Non-pigmented ciliary epithelial cell (primary cell): ENCODE measurements at regions not wholly inside any gene's neighbourhood (a gene's known extent, or its start where the extent isn't known, plus 50 kb on each side); places are given as distances from the start of the nearest gene placed in this dataset.
"Not testable (repeated sequence)": the region's sequence is repeated elsewhere in the genome, so short reads cannot be mapped to it uniquely, and the experiment has no call there.

Experiments
- DNase-seq: peaks from one replicate; pipeline ENCODE4 v3.0.0-alpha.2; 2010; ENCODE audit warnings: low read depth

DNA sequence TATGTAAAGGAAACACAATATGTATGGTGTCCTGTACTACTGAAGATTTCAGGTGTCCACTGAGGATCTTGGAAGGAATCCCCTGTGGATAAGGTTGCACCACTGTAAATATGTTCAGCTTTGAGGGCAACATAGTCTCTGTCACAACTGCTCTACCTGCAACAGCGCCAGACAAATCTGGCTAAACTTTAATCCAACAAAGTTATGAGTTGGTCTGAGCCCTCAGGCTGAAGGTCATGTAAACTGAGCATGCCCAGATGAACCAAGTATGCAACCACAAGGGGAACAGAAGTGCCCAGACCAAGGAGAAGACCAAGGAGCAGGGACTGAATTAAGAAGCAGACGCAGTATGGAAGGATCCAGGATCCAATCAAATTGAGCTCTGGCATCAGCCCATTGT is 135.0 kb upstream of the ZNF658 start:
- DNase-seq = not testable (repeated sequence)

DNA sequence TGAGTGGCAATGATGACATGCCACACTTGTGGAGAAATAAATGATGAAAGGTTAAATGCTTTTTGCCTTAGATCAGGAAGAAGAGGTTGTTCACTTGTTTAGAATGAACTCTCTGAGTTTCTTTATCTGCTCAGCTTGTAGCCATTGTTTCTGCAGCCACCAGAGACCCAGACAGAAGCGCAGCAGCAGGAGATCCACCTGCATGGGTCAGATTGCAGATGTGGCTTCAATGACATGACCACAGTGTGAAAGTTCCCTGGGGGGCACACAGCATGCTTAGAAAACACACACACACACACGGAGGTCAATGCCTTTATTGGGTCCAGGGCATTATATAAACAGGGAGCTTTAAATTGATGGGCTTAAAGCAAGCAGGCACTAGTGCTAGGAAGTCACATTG is 129.0 kb upstream of the ZNF658 start:
- DNase-seq = not testable (repeated sequence)

DNA sequence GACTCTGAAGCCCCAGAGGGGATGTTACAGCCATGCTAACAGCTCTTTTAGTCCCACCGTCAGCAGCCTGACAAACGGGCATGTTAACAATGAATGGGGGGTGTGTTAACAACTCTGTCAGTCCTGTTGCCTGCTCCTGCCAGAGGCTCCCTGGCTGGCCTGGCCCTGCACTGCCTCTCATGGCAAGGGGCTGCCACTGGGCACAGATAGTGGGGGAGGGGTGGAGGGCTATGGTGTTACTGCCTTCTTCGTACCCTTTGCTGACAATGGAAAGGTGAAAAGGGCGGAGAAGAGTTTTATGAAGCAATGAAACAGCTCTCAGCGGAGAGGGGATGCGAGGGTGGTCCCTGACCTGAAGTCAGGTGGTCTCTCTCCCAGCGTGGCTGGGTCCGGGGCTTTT is 125.9 kb upstream of the ZNF658 start:
- DNase-seq = not testable (repeated sequence)

DNA sequence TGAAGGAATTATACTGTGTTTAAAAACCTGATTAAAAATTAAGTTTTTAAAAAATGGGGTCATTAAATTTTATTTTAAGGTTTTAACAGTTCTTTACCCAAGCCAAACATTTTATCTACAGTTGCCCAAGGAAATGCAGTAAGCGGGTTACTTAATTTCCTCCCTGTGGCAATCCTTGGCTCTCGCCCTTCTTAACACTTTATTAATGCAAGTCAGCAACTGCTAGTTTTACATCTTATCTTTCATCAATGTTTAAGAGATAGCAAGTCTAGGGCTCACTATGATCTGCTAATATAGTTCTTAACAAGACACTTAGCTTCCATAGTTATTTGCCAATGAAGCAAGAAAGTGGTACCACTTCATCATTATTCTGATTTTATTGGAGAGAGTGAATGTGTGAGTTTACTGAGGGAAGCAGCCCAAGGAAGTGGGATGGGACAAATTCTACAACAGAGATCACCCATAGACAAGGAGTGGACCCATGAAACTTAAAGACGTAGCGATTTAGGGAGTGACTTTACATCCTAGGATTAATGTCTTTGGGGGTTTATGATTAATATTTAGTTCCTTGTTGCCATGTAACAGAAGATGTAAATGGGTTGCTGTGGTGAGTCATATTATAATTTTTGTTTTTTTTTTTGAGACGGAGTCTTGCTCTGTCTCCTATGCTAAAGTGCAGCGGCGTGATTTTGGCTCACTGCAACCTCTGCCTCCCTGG is 120.4 kb upstream of the ZNF658 start:
- DNase-seq = not testable (repeated sequence)

DNA sequence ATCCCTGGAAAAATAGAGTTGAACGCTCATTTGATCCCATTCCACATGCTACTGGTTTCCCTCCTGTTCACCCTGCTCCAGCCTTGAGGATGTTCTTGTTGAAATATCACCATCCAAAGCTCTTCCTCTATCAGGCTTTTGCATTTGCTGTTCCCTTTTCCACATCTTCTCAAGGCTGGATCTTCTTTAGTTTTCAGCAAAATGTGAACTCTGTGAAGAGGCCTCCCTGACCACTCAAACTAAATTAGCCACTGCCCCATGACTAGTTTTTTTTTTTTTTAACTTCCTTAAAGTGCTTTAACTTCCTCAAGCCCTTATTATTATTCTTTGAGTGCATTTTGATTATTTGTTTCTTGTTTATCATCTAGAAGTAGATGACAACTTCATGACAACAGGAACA is 119.3 kb upstream of the ZNF658 start:
- DNase-seq = not testable (repeated sequence)

DNA sequence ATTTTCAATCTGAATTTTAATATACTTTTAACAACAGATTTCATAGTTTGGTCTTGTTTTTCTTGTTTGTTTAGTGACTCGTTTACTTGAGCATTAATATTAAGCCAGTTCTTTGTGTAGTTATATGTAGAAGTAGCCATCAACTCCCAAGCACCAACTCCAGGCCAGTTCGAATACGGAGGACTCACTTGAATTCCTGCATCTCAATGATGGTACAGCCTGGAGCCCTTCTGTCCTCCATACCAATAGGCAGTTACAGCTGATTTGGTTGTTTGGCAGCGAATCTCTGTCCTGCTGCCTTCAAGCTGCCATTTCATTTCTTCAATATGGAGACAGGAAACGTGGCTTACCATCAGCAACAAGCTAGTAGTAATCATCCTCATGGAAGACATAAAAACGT is 118.5 kb upstream of the ZNF658 start:
- not testable (repeated sequence) for DNase-seq

DNA sequence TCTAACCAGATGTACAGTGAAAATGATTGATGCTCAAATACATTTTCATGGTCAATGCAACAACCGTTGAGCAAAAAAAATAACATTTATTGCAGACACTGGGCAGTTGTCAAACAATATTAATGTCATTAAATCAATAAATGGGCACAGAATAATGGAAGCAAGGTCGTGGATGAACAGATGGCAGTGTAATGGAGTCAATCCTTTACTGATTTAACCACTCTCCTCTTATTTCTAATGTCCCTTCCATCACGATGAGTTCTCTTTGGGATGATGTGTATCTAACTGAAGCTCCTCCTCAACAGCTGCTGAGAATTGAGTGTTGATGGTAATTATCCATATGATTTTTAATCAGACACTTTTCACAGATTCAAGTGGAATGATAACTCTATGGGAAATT is 114.9 kb upstream of the ZNF658 start:
- DNase-seq = not testable (repeated sequence)

DNA sequence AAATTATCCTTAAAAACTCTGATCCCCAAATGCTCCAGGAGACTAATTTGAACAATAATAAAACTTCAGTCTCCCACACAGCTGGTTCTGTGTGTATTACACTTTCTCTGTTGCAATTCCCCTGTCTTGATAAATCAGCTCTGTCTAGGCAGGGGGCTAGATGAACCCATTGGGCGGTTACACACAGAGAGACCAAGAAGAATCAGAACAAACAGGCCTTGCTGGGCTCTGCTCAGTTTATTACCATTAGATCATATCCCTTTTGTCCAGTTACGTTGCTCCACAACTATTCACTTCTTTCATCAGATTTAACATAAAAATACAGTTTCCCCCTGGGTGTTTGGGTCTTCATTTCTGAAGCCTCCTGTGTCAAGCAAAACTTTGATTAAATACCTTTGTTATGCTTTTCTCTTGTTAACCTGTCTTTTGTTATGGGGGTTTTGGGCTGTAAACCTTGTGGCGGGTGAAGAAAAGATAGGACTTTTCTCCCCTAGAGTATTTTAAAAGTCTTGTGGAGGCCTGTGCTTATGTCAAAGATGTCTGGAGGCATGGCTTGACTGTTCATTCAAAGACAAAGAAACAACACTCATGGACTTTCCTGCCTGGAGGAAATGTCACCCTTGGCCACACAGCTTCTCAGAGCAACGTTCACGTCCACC is 109.3 kb upstream of the ZNF658 start:
- DNase-seq = not testable (repeated sequence)

DNA sequence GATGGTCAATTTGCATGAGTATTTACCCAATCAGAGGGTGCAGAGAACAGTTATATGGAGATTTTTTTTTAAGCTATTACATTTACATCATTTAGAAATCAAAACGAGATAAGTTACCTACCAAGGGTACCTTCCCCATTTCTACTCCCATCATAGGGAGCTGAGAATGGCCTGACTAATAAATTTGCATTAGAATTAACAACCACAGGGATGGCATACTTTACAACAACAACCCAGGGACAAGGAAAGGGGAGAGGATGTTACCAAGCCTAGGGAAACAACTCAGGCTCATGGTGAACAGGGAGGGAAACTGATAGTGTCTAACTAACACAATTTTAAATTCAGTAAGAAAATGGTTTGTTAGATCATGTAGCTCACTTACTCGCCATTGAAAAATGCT is 105.8 kb upstream of the ZNF658 start:
- DNase-seq = not testable (repeated sequence)

DNA sequence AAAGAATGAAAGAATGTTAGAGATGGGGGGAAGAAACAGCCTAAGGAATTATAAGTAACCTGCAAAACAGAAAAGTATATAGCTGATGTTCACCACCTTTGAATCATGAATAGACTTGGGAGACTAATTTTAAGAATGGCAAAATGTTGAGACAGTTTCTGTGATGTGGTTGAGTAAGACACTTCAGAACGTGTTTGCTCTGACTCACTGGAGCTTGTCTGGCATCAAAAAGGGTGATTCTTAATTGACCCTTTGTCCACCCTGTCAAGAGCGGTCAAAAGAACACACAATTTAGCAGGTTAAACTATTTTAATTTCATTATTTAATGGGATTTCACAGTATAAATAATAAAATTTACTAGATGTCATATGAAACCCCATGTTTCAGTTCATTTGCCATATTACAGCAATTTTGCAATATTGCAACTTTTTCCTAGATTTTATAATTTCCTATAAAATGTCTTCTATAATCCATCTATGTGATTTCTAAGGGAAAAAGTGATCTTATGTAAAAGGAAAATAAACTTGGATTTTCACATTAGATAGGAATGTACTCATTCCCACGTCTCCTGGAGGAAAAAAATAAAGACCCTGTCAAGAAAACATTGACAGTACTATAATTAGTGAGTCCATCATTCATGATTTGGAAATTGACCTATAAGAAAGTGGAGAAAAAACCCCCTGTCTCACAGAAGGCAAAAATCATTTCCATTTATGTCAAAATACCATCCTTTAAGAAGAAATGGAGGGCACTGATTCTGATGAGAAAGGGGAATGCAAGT is 104.6 kb upstream of the ZNF658 start:
- not testable (repeated sequence) for DNase-seq

DNA sequence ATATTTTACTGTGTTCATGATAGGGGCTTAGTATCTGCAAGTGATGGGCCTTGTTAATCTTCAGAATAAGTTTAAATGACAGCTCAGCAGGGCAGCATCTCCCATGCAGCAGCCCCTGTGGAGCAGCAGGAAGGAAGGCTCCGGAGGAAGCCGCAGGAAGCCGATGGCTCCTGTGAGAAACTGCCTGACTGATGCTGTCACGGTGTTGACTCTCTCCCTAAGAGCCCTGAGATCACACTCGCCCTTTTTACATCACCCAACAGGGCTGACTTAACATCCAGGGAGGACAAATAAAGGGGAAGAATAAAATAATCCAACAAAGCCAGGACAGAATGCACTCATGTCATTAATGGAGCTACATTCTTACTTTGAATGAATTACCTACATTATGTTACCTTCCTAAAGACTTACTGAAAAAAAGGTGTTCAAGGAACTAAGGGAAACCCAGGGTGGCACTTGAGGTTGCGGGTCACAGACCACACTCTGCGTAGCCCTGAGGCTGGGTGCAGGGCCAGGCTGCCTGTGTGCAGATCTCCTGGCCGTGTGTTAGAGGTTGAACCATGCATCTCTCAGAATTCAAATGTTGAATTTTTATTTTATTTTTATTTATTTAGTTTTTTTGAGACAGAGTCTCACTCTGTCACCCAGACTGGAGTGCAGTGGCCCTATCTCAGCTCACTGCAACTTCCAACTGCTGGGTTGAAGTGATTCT is 102.5 kb upstream of the ZNF658 start:
- not testable (repeated sequence) for DNase-seq

DNA sequence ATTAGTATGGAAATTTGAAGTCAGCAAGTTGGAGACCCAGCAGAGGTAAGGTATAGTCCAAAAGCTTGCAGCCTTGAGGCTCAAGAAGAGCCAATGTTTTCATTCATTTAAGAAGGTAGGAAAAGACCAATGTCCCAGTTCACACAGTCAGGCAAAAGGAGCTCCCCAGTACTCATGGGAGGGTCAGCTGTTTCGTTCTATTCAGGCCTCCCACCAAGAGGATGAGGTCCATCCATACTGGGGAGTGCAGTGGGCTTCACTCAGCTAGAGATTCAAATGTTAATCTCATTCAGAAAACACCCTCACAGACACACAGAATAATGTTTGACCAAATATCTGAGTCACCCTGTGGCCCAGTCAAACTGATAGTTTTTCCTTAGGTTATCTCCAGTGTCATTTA is 96.9 kb upstream of the ZNF658 start:
- DNase-seq = not testable (repeated sequence)

DNA sequence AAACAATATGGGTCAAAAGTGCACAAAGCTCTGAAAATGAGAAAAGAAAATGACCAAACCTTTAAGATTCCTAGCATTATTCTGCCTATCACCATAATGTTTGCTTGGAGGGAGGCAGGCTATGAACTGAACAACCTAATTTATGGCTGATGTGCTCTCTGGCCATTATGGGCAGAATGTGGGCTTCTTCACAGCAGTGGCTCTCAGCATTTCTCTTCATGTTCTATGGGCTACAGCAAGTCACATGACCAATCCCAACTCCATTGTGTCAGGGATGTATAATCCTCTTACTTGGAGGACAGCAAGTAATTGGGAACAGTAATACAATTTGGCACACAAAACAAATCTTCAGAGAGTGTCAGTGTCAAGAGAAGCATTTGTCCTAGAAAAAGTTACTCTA is 90.3 kb upstream of the ZNF658 start:
- not testable (repeated sequence) for DNase-seq

DNA sequence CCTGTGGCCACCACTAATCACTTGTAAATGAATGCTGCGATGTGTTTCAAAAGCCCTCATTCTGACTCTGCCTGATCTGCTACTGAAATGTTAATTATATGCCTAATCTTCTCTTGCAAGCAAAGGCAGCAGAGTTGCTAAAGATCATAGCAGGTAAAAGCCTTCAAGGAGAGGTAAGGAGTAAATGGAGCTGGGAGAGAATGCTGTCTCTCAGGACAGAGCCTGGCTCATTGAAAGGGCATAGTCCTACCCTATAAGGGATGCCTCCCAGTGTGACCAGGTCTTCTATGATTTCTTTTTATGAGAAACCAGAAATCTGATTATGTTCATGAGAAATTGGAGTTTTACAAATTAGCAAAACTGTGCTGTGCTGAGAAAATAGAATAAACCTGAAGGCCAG is 88.2 kb upstream of the ZNF658 start:
- not testable (repeated sequence) for DNase-seq

DNA sequence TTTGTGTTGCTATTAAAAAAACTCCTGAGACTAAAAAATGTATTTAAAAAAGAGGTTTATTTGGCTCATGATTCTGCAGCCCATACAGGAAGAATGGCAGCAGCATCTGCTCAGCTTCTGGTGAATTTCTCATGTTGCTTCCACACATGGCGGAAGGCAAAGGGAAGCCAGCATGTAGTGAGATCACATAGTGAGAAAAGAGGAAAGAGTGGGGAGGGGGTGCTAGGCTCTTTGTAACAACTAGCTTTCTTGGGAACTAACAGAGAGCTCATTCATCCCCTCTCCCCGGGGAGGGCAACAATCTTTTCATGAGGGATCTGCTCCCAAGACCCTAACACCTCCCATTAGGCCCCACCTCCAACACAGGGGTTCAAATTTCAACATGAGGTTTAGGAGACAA is 87.6 kb upstream of the ZNF658 start:
- not testable (repeated sequence) for DNase-seq

DNA sequence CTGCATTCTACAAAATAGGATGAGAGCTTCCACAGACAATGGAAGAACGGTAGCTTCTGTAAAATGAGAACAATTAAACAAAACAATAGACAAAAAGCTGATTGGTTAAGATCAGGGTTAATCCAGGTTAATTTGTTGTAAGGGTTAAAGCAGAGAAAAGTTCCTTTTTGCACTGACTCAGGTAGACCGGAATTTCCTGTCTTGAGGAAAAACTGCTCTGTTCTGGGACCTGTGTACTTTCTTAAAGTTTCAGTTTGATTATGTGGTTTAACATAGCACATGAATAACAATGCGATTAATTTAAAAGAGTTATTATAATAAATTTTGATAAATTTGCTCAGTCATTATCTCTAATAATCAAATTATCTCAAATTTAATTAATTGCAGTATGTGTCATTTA is 86.5 kb upstream of the ZNF658 start:
- not testable (repeated sequence) for DNase-seq

DNA sequence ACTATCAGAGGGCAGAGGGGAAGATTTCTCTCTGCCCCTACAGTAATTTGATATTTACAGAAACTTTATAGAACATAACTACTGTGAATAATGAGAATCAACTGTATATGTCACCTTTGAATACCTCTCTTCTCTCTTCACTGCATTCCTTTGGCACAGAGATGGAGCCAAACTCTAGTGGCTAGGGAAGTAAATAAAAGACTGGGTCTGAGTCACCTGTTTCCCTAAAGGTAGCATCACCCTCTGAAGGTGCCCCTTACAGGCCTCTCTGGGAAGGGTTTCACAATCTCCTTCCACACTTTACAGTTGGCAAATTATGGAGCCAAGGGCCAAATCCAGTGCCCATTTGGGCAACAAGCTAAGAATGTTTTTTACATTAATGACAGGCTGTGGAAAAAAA is 81.0 kb upstream of the ZNF658 start:
- not testable (repeated sequence) for DNase-seq

DNA sequence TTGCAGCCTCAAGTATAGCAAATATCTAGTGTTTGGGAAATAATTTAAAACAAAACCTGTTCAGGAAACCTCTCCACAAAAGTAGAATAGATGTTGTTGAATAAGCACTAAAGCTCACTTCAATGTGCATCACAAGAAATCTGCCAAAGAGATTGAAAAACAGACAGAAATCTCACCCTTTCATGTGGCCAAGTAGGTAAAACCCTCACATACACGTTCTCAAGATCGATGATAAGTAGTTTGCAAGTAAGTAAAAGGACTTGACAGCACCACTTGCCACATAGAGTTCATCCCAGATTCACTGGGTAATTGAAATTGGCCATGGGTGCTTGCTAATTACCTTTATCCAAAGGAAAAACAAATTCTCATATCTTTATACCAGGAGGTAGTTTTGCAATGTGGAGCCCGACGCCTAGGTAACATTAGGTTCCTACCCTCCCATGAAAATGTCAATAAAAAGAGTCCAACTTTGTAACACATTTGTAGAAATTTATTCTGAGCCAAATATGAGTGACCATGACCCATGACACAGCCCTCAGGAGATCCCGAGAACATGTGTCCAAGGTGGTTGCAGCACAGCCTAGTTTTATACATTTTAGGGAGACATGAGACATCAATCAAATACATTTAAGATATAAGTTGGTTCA is 80.4 kb upstream of the ZNF658 start:
- DNase-seq = not testable (repeated sequence)

DNA sequence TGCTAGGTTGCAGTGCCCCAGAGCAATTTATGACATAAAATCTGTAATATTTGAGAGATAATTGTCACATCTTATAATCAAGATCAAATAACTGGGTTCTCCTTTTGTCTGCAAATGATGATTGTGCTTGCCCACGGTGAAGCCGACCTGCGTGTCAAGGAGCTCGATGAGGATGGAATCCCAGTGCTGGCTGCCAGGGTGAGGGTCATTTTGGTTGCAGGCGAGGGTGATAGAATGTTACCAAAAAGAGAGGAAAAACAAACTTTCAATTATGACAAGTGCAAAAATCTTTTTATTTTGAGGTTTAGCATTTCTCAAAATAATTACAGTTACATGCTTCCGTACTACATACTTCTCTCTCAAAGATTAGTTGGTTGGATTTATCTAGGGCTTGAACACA is 76.4 kb upstream of the ZNF658 start:
- DNase-seq = not testable (repeated sequence)

DNA sequence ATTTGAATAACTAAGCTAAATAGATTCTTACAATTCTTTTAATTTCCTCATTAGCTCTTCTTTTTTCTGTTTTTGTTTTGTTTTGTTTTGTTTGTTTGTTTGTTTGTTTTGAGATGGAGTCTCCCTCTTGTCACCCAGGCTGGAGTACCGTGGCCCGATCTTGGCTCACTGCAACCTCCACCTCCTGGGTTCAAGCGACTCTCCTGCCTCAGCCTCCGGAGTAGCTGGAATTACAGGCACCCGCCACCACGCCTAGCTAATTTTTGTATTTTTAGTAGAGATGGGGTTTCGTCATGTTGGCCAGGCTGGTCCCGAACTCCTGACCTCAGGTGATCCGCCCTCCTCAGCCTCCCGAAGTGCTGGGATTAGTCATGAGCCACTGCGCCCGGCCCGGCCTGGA is 70.7 kb upstream of the ZNF658 start:
- not testable (repeated sequence) for DNase-seq

DNA sequence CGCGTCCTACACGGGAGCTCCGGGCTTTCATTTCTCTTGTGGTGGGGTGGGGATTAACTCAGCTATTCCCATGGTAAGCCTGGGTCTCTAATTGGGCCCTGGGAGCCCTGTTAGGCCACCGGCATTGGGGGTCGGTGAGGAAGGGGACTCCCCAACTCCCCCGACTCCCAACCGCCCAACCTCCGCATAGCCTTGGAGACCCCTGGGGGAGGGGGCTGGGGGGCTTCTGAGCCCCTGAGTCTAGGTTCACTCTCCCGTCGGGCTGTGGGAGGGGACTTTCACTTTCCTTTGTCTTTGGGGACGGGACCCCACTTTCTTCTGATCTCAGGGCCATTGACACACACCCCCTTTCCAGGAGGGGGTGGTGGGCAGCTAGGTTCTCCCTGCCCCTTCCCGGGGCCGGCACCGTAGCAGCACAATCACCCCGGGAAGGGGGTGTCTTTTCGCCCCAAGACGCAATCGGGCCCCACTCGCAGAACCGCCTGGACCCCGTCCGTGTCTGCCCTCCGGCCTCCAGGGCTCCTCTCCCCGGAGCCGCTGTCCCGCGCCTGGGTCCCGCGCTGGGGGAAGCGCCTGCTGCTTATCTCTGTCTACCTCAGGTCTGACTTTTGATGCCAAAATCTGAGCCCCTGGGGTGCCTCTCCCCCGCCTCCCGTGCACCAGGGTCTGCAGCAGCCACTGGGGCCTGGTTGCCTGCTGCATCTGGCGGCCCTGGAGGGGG is 69.6 kb upstream of the ZNF658 start:
- not testable (repeated sequence) for DNase-seq
